Islet precursor cell (in vitro differentiated cells): ENCODE measurements at regions not wholly inside any gene's neighbourhood (a gene's known extent, or its start where the extent isn't known, plus 50 kb on each side); places are given as distances from the start of the nearest gene placed in this dataset.

ENCODE experiments used
- DNase-seq: peaks from one replicate; pipeline ENCODE4 v3.0.0-alpha.2; 2018

- no peak for DNase-seq
Measured at GRCh38 chrX:113726466-113726865, 857.4 kb upstream of the HTR2C start.

- no peak for DNase-seq
Measured at GRCh38 chrX:113726009-113726408, 857.9 kb upstream of the HTR2C start.

GRCh38 chrX:113699939-113700338 lies 859.3 kb upstream of the AMOT start:
- no peak for DNase-seq

GRCh38 chrX:113675278-113675677 lies 834.6 kb upstream of the AMOT start:
- no peak for DNase-seq

- DNase-seq, result no peak
Measured at GRCh38 chrX:113651306-113651705, 810.7 kb upstream of the AMOT start.

- DNase-seq, result no peak
Measured at GRCh38 chrX:113644426-113644825, 803.8 kb upstream of the AMOT start.

- DNase-seq, result no peak
Measured at GRCh38 chrX:113634565-113634964, 793.9 kb upstream of the AMOT start.

GRCh38 chrX:113629326-113629725 lies 788.7 kb upstream of the AMOT start:
- no peak for DNase-seq

GRCh38 chrX:113594123-113594841 lies 753.7 kb upstream of the AMOT start:
- no peak for DNase-seq

- DNase-seq, result no peak
Measured at GRCh38 chrX:113586281-113586898, 745.8 kb upstream of the AMOT start.

- no peak for DNase-seq
Measured at GRCh38 chrX:113580486-113580885, 739.9 kb upstream of the AMOT start.

GRCh38 chrX:113558576-113558975 lies 717.9 kb upstream of the AMOT start:
- no peak for DNase-seq

GRCh38 chrX:113551919-113552318 lies 711.3 kb upstream of the AMOT start:
- DNase-seq, result no peak

- no peak for DNase-seq
Measured at GRCh38 chrX:113548308-113549015, 707.8 kb upstream of the AMOT start.

- no peak for DNase-seq
Measured at GRCh38 chrX:113545040-113545439, 704.4 kb upstream of the AMOT start.

- no peak for DNase-seq
Measured at GRCh38 chrX:113539599-113540356, 699.1 kb upstream of the AMOT start.

- DNase-seq, result no peak
Measured at GRCh38 chrX:113529426-113530013, 688.9 kb upstream of the AMOT start.

GRCh38 chrX:113522814-113523213 lies 682.2 kb upstream of the AMOT start:
- DNase-seq, result no peak

GRCh38 chrX:113514906-113515305 lies 674.3 kb upstream of the AMOT start:
- peak; percentile 54 for DNase-seq

- DNase-seq, result peak; percentile 58
Measured at GRCh38 chrX:113512700-113513395, 672.2 kb upstream of the AMOT start.

GRCh38 chrX:113510586-113510985 lies 670.0 kb upstream of the AMOT start:
- DNase-seq, result no peak

GRCh38 chrX:113492895-113493294 lies 652.3 kb upstream of the AMOT start:
- no peak for DNase-seq
